ENCODE measurements at regions not wholly inside any gene's neighbourhood (a gene's known extent, or its start where the extent isn't known, plus 50 kb on each side); places are given as distances from the start of the nearest gene placed in this dataset.

- H3K4me3 ChIP-seq (ENCODE audit: control insufficient read depth, low read depth, low read length): no peak overlapping the region
- TF ChIP-seq CTCF (conservative IDR thresholded peaks at IDR 0.05; ENCODE audit: control insufficient read depth, insufficient read depth, low read depth, low read length): no peak
- DNase-seq (ENCODE audit: low read depth): no peak
Observed at GRCh38 chr20:63094767-63095499, 88.2 kb upstream of the BHLHE23 start.

GRCh38 chr20:63093966-63094766 lies 87.4 kb upstream of the BHLHE23 start:
- TF ChIP-seq CTCF (conservative IDR thresholded peaks at IDR 0.05; ENCODE audit: control insufficient read depth, insufficient read depth, low read depth, low read length): no peak
- DNase-seq (ENCODE audit: low read depth): no peak
- H3K4me3 ChIP-seq (ENCODE audit: control insufficient read depth, low read depth, low read length): no peak overlapping the region

GRCh38 chr20:63092660-63093215 lies 86.0 kb upstream of the BHLHE23 start:
- no peak overlapping the region for H3K4me3 ChIP-seq (ENCODE audit: control insufficient read depth, low read depth, low read length)
- no peak for TF ChIP-seq CTCF (conservative IDR thresholded peaks at IDR 0.05; ENCODE audit: control insufficient read depth, insufficient read depth, low read depth, low read length)
- no peak for DNase-seq (ENCODE audit: low read depth)

- no peak overlapping the region for H3K4me3 ChIP-seq (ENCODE audit: control insufficient read depth, low read depth, low read length)
- TF ChIP-seq CTCF (conservative IDR thresholded peaks at IDR 0.05; ENCODE audit: control insufficient read depth, insufficient read depth, low read depth, low read length): no peak
- no peak for DNase-seq (ENCODE audit: low read depth)
Observed at GRCh38 chr20:63091901-63092659, 85.3 kb upstream of the BHLHE23 start.

GRCh38 chr20:63090682-63091571 lies 84.2 kb upstream of the BHLHE23 start:
- no peak for TF ChIP-seq CTCF (conservative IDR thresholded peaks at IDR 0.05; ENCODE audit: control insufficient read depth, insufficient read depth, low read depth, low read length)
- no peak for DNase-seq (ENCODE audit: low read depth)
- no peak overlapping the region for H3K4me3 ChIP-seq (ENCODE audit: control insufficient read depth, low read depth, low read length)
